ENCODE measurements at regions not wholly inside any gene's neighbourhood (a gene's known extent, or its start where the extent isn't known, plus 50 kb on each side); places are given as distances from the start of the nearest gene placed in this dataset.

DNA sequence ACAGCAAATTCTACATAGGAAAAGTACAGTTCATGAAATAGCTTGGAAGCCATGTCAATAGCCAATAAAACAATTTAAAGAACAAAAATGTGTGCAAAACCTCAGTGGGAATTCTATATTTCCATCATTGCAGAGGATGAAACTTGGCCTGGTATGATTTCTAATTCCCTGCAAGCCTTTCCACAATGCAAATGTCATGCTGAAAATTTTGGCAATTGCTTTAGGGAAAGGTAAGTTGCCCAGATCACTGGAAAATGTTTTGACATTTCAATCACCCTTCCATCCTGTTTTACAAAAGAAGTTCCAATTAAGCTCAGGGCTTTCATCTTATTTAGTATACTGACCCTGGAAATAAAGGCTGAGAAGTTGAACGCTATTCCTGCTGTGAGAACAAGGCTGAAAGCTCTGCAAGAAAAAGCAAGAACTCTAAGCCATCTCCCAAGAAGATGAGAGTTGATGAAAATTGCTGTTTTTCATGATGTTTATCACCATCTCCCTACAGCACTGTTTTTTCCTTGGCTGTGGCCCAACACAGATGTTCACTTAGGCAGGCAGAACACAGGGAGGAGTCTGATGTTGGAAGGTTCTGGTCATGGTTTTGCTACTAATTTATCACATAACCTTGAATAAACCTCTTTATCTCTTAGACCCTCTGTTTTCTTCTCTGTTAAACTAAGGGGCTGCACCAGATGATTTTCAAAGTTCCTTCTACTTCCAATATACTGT is 263.7 kb downstream of the KCTD12 start:
- DNase-seq = no peak
- Mint-ChIP-seq H3K4me3 (no peak overlapping the region), H3K9me3 (peaks cover 8% of the 10 kb centered on the region), H3K36me3 (ENCODE audit: low read depth) (no peaks in the 10 kb centered on the region), H3K27ac (no peak overlapping the region), H3K4me1 (ENCODE audit: low read depth) (no peaks in the 10 kb centered on the region), H3K27me3 (ENCODE audit: insufficient read depth) (peaks cover 2% of the 10 kb centered on the region; the same call in 1 of the 2 replicates)
- TF ChIP-seq, protein P1, sequence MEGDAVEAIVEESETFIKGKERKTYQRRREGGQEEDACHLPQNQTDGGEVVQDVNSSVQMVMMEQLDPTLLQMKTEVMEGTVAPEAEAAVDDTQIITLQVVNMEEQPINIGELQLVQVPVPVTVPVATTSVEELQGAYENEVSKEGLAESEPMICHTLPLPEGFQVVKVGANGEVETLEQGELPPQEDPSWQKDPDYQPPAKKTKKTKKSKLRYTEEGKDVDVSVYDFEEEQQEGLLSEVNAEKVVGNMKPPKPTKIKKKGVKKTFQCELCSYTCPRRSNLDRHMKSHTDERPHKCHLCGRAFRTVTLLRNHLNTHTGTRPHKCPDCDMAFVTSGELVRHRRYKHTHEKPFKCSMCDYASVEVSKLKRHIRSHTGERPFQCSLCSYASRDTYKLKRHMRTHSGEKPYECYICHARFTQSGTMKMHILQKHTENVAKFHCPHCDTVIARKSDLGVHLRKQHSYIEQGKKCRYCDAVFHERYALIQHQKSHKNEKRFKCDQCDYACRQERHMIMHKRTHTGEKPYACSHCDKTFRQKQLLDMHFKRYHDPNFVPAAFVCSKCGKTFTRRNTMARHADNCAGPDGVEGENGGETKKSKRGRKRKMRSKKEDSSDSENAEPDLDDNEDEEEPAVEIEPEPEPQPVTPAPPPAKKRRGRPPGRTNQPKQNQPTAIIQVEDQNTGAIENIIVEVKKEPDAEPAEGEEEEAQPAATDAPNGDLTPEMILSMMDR (IDR thresholded peaks at IDR 0.05) = no peak

DNA sequence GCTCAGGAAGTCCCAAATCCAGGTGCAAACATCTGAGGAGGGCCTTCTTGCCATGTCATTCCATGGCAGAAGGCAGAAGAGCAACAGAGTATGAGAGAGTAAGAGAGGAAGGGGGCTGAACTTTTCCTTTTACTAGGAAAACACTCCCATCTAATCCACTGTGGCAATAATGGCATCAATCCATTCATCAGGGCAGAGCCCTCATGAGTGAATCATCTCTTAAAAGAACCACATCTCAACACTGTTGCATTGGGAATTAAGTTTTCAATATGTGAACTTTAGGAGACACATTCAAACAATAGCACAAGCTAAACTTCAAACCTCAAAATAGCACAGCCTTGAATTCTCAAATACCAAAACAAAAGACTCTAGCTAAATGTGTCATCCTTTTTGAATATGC is 264.5 kb downstream of the KCTD12 start:
- TF ChIP-seq, protein P1 (IDR thresholded peaks at IDR 0.05) = no peak
- no peak overlapping the region for H3K4me3 Mint-ChIP-seq
- H3K27me3 Mint-ChIP-seq (ENCODE audit: insufficient read depth) = peaks cover 2% of the 10 kb centered on the region; the same call in 1 of the 2 replicates
- no peak for DNase-seq
- no peak overlapping the region for H3K27ac Mint-ChIP-seq
- H3K9me3 Mint-ChIP-seq = peaks cover 5% of the 10 kb centered on the region; the same call in 1 of the 2 replicates
- H3K36me3 Mint-ChIP-seq (ENCODE audit: low read depth) = no peaks in the 10 kb centered on the region
- no peaks in the 10 kb centered on the region for H3K4me1 Mint-ChIP-seq (ENCODE audit: low read depth)

DNA sequence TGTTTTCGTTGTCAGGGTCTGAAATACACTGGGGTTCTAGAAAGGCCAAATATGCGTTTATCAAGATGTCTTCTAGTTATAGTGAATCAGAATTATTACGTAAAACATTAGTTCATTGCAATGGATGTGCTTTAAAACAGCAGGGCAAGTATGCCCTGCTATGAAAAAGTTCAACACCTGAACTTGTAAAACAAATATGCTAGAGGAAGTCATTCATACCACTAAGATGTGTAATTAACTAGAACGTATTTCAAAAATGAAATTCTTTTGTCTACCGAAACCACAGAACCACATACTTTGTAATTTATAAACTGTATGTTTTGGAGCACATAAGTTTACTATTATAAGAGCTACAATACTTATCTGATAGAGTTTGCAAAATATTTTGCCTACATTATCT is 266.2 kb downstream of the KCTD12 start:
- H3K27me3 Mint-ChIP-seq (ENCODE audit: insufficient read depth) = peaks cover 2% of the 10 kb centered on the region; the same call in 1 of the 2 replicates
- H3K27ac Mint-ChIP-seq = no peak overlapping the region
- H3K4me3 Mint-ChIP-seq = no peak overlapping the region
- DNase-seq = no peak
- H3K36me3 Mint-ChIP-seq (ENCODE audit: low read depth) = no peaks in the 10 kb centered on the region
- H3K9me3 Mint-ChIP-seq = peaks cover 5% of the 10 kb centered on the region; the same call in 1 of the 2 replicates
- TF ChIP-seq, protein P1 (IDR thresholded peaks at IDR 0.05) = no peak
- H3K4me1 Mint-ChIP-seq (ENCODE audit: low read depth) = no peaks in the 10 kb centered on the region

DNA sequence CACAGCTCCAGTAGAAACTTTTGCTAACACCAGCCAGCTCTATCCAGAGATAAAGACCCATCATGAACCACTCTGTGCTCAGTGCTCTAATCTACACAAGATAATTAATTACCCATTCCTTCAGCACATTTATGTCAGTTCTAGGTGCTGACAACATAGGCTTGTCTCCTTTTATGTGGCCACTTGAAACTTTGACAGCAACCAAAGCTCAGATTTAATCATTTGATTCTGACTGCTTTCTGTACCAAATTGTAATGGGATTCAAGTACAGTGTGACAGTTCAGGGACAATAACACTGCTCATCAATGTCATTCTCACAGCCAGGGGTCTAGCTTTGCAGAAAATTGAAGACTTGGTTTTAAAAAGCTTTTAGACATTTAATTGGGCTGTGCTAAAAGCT is 266.6 kb downstream of the KCTD12 start:
- Mint-ChIP-seq H3K4me3 (no peak overlapping the region), H3K27me3 (ENCODE audit: insufficient read depth) (peaks cover 2% of the 10 kb centered on the region; the same call in 1 of the 2 replicates), H3K4me1 (ENCODE audit: low read depth) (no peaks in the 10 kb centered on the region), H3K27ac (no peak overlapping the region), H3K9me3 (peaks cover 5% of the 10 kb centered on the region; the same call in 1 of the 2 replicates), H3K36me3 (ENCODE audit: low read depth) (no peaks in the 10 kb centered on the region)
- no peak for DNase-seq
- TF ChIP-seq, protein P1 (IDR thresholded peaks at IDR 0.05) = no peak

DNA sequence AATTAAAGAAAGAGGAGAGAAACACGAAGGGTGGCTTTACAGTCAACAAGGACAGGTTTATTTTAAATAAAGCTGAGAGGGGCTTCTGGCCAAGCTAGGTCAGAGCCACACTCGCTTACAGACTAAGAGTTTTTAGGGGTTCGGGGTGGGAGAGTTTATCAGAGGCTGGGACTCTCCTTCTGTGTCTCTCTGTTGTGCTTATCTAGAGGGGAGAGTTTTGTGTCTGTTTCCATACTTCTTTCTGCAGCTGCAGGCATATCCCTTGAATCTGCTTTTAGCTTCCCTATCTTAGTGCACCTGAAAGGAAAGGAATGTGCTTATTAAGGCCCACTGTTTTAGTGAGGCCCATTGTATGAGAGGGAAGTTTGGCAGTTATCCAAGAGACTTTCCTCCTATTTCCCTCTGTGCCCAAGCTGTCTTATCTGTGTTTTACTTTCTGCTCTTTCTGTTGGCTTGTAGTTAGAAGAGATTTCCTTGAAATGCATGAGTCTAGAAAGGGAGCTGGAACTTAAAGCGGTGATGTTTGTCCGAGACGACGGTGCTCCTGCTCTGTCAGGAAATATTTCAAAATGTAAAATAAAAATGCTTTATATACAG is 275.3 kb downstream of the KCTD12 start:
- no peak for DNase-seq
- H3K4me1 Mint-ChIP-seq (ENCODE audit: low read depth) = no peaks in the 10 kb centered on the region
- no peak overlapping the region for H3K4me3 Mint-ChIP-seq
- no peaks in the 10 kb centered on the region; the same call in 1 of the 2 replicates for H3K9me3 Mint-ChIP-seq
- H3K27me3 Mint-ChIP-seq (ENCODE audit: insufficient read depth) = no peaks in the 10 kb centered on the region
- H3K36me3 Mint-ChIP-seq (ENCODE audit: low read depth) = no peaks in the 10 kb centered on the region
- H3K27ac Mint-ChIP-seq = no peak overlapping the region
- TF ChIP-seq, protein P1 (IDR thresholded peaks at IDR 0.05) = no peak
